Prostate gland (tissue), 2 donors: ENCODE measurements at regions not wholly inside any gene's neighbourhood (a gene's known extent, or its start where the extent isn't known, plus 50 kb on each side); places are given as distances from the start of the nearest gene placed in this dataset.

ENCODE experiments used
- DNase-seq: peaks from one replicate; pipeline ENCODE4 v3.0.0-alpha.2; 2019; ENCODE audit warnings: low spot score
- H3K27ac ChIP-seq, 2 donors: fragments of 200-600 bp; sonication (generic); 2 replicates each; pipeline ENCODE4 v1.5.1; 2017 to 2019
- H3K27me3 ChIP-seq: fragments of 200-600 bp; sonication (generic); replicated peaks from 2 replicates; pipeline ENCODE4 v1.5.1; 2019; ENCODE audit not compliant: insufficient read depth
- H3K36me3 ChIP-seq, 2 donors: fragments of 200-600 bp; sonication (generic); 1 replicate in 1 of 2; 2 replicates in 1 of 2; pipeline versions ENCODE4 v1.5.1 to v1.8.1; 2017 to 2019
- H3K4me1 ChIP-seq: fragments of 200-600 bp; sonication (generic); replicated peaks from 2 replicates; pipeline ENCODE4 v1.5.1; 2019
- H3K4me3 ChIP-seq, 2 donors: fragments of 200-600 bp; sonication (generic); 2 replicates each; pipeline ENCODE4 v1.5.1; 2017 to 2019
- H3K9me3 ChIP-seq: fragments of 200-600 bp; sonication (generic); 2 replicates; pipeline ENCODE4 v1.5.1; 2017
- POLR2A ChIP-seq: fragments of 450-650 bp; IDR thresholded peaks from one replicate; pipeline ENCODE4 v1.6.1; 2016; ENCODE audit warnings: antibody characterized with exemption, mild to moderate bottlenecking
- POLR2AphosphoS5 ChIP-seq: sonication (generic); formaldehyde crosslinking; IDR thresholded peaks from one replicate; pipeline ENCODE4 v1.6.1; 2017; ENCODE audit warnings: antibody characterized with exemption
- WGBS: methylation state at CpG from one replicate; pipeline ENCODE4 v1.1.5; 2018; 5-methylcytosine and 5-hydroxymethylcytosine counted together
- intact Hi-C: fragments of 100-400 bp; cut with DNase I; formaldehyde crosslinking; loops from one replicate; pipeline ENCODE4 v1.14.2; 2022
- TF ChIP-seq, protein P1 (sequence below), 4 experiments: fragments of 200-600 bp in 2 of 4; fragments of 450-650 bp in 2 of 4; sonication (generic) in 2 of 4; IDR thresholded peaks; 1 replicate in 3 of 4; 2 replicates in 1 of 4; pipeline ENCODE4 v1.5.1; 2016 to 2019; ENCODE audit warnings: antibody characterized with exemption in 4 of 4, mild to moderate bottlenecking in 2 of 4, moderate library complexity in 2 of 4

- Histone ChIP-seq H3K27me3 (no peaks in the 10 kb centered on the region), H3K4me1 (peaks cover 8% of the 10 kb centered on the region), H3K9me3 (no peaks in the 10 kb centered on the region), H3K27ac (peak overlapping the region; percentile 64 to 66), H3K36me3 (no peaks in the 10 kb centered on the region), H3K4me3 (no peak overlapping the region)
- intact Hi-C loops = loop anchor here (10.0 kb wide), 1 partner anchor 82 kb away; no protein-coding TSS in a partner anchor
- TF ChIP-seq POLR2AphosphoS5 (peak; percentile 25), POLR2A (no peak)
- WGBS = 8% methylated on average over 6 of the region's 6 CpGs
- peak; percentile 40 for DNase-seq
These were observed 175.7 kb downstream of the ASB1 start for GRCh38 chr2:238602223-238602960.

DNA sequence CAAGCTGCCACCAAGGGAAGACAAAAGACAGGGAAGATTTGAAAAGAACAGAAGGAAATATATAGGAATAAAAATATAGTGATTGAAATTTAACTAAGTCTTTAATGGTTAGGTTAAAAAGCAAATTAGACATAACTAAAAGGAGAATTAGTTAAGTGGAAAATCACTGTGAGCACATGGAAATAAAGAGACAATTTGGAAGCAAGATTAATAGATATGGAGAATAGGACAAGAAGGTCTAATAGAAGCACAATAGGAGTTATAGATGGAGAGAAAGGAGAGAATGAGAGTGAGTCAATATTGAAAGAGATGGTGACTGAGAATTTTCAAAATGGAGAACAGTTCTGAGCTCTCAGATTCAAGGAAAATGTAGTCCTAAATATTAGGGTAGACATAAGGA lies 176.9 kb downstream of the ASB1 start:
- Histone ChIP-seq H3K27ac (peak overlapping the region in 1 of 2 donors; percentile 66), H3K27me3 (no peaks in the 10 kb centered on the region), H3K36me3 (no peaks in the 10 kb centered on the region), H3K4me3 (no peak overlapping the region), H3K4me1 (no peaks in the 10 kb centered on the region), H3K9me3 (no peaks in the 10 kb centered on the region)
- intact Hi-C loops = loop anchor here (10.0 kb wide), 1 partner anchor 81 kb away; no protein-coding TSS in a partner anchor
- TF ChIP-seq, protein P1, sequence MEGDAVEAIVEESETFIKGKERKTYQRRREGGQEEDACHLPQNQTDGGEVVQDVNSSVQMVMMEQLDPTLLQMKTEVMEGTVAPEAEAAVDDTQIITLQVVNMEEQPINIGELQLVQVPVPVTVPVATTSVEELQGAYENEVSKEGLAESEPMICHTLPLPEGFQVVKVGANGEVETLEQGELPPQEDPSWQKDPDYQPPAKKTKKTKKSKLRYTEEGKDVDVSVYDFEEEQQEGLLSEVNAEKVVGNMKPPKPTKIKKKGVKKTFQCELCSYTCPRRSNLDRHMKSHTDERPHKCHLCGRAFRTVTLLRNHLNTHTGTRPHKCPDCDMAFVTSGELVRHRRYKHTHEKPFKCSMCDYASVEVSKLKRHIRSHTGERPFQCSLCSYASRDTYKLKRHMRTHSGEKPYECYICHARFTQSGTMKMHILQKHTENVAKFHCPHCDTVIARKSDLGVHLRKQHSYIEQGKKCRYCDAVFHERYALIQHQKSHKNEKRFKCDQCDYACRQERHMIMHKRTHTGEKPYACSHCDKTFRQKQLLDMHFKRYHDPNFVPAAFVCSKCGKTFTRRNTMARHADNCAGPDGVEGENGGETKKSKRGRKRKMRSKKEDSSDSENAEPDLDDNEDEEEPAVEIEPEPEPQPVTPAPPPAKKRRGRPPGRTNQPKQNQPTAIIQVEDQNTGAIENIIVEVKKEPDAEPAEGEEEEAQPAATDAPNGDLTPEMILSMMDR (IDR thresholded peaks at IDR 0.05) = no peak
- TF ChIP-seq POLR2AphosphoS5 = no peak
- no peak for TF ChIP-seq POLR2A
- DNase-seq = no peak

DNA sequence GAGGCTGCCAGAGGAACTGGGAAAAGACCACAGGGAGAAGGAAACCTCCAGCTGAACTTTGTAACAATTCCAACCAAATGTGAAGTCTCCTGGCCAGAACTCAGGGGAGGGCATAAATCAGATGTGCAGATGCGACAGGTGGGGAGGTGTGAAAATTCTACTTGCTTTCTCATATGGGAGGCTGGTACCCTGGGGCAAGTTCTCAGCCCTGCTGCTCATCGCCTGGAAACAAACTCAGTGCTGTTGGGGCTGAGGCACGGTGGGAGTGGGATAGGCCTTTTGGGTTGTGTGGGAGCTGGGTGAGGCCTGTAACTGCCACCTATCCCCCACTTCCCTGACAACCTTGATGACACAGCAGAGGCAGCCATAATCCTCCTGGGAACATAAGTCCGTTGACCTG lies 179.6 kb downstream of the ASB1 start:
- DNase-seq = no peak
- TF ChIP-seq POLR2A (no peak), POLR2AphosphoS5 (no peak)
- TF ChIP-seq, protein P1 (IDR thresholded peaks at IDR 0.05) = no peak
- WGBS = 80% methylated on average over 4 of the region's 4 CpGs
- no peaks in the 10 kb centered on the region for H3K36me3 ChIP-seq
- no peaks in the 10 kb centered on the region for H3K27me3 ChIP-seq
- intact Hi-C loops = loop anchor here (10.0 kb wide), 1 partner anchor 78 kb away; no protein-coding TSS in a partner anchor
- H3K27ac ChIP-seq = no peak overlapping the region
- no peaks in the 10 kb centered on the region for H3K9me3 ChIP-seq
- no peak overlapping the region for H3K4me3 ChIP-seq
- H3K4me1 ChIP-seq = no peaks in the 10 kb centered on the region

DNA sequence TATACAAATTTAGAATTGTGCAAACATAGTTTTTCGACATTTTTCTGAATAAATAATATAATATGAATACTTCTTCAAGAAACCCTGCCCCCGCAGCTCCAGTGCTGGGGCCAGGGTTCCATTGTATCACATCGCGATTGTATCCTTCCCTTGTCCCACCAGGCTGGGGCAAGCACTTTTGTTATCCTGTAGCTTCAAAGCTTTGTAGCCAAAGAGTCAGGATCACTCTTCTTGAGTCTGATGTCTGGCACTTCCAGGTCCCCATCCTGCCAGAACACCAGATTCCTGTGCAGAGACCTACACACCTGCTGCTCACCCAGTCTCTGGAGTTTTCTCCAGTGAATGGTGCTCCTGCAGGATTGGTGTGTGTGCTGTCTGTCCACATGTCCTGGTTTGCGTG lies 186.9 kb downstream of the ASB1 start:
- no peaks in the 10 kb centered on the region for H3K27me3 ChIP-seq
- no peaks in the 10 kb centered on the region for H3K9me3 ChIP-seq
- intact Hi-C loops = no loop called here
- H3K4me3 ChIP-seq = no peak overlapping the region
- H3K36me3 ChIP-seq = no peaks in the 10 kb centered on the region
- H3K27ac ChIP-seq = no peak overlapping the region
- H3K4me1 ChIP-seq = no peaks in the 10 kb centered on the region
- WGBS = 75% methylated on average over 5 of the region's 5 CpGs
- no peak for TF ChIP-seq POLR2AphosphoS5
- TF ChIP-seq, protein P1 (IDR thresholded peaks at IDR 0.05) = no peak
- no peak for TF ChIP-seq POLR2A
- DNase-seq = no peak

DNA sequence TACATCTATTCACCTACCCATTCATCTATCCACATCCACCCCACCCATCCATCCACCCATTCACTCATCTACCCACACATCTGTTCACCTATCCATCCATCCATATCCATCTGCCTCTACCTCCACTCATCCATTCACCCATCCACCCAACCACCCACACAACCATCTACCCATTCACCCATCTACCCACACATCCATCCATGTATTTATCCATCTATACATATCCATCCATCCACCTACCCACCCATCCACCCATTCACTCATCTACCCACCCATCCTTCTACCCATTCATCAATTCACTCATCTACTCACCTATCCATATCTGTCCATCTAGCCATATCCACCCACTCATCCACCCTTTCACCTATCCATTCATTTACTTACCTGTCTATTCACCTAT lies 187.6 kb downstream of the ASB1 start:
- H3K9me3 ChIP-seq = no peaks in the 10 kb centered on the region
- H3K4me1 ChIP-seq = no peaks in the 10 kb centered on the region
- H3K4me3 ChIP-seq = no peak overlapping the region
- H3K27ac ChIP-seq = no peak overlapping the region
- TF ChIP-seq POLR2A = no peak
- TF ChIP-seq, protein P1 (IDR thresholded peaks at IDR 0.05) = no peak
- no peak for TF ChIP-seq POLR2AphosphoS5
- H3K27me3 ChIP-seq = no peaks in the 10 kb centered on the region
- DNase-seq = no peak
- no peaks in the 10 kb centered on the region for H3K36me3 ChIP-seq
- intact Hi-C loops = no loop called here
